ENCODE measurements at regions not wholly inside any gene's neighbourhood (a gene's known extent, or its start where the extent isn't known, plus 50 kb on each side); places are given as distances from the start of the nearest gene placed in this dataset.

- Histone ChIP-seq H3K27ac (no peak overlapping the region), H2AFZ (replicated peaks) (peak overlapping the region; percentile 6), H3F3A (ENCODE audit: low read depth) (no peaks in the 10 kb centered on the region), H3K36me3 (no peaks in the 10 kb centered on the region), H3K4me1 (peaks cover 13% of the 10 kb centered on the region), H3K4me3 (no peak overlapping the region), H4K20me1 (ENCODE audit: low read depth) (no peaks in the 10 kb centered on the region), H3K4me2 (no peak overlapping the region), H3K79me2 (ENCODE audit: low read depth) (no peaks in the 10 kb centered on the region), H3K9ac (no peak overlapping the region), H3K27me3 (no peaks in the 10 kb centered on the region), H3K9me3 (ENCODE audit: low read depth) (no peaks in the 10 kb centered on the region)
- H3K4me1 Mint-ChIP-seq = peaks cover 9% of the 10 kb centered on the region
- no peak overlapping the region for H3K4me3 Mint-ChIP-seq
- no peaks in the 10 kb centered on the region for H3K9me3 Mint-ChIP-seq
- H3K36me3 Mint-ChIP-seq = no peaks in the 10 kb centered on the region
- no peak for DNase-seq (ENCODE audit: low spot score)
- no peak for TF ChIP-seq EZH2 (IDR thresholded peaks at IDR 0.05)
- no peak overlapping the region for H3K27ac Mint-ChIP-seq
- peaks cover 3% of the 10 kb centered on the region for H3K27me3 Mint-ChIP-seq (ENCODE audit: insufficient read depth, low read depth)
Observed at GRCh38 chr1:56145581-56145980, 433.8 kb downstream of the PLPP3 start.

DNA sequence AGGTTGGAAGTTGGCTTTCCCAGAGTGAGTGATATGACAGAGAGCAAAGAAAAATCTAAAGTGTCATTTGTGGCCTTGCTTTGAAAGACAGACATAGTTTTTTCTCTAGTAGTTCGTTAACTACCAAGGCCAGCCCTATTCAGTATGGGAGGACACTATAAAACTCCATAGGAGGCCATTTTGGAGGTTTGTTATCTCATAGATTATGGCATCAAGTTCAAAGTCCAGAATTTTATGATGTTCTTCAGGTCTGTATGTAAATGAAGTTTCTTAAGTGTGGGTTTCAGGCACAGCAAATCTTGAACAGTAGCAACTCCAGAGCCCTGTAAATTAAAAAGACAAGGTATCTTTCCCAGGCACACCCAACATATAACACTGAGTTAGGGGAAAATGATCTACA is 437.1 kb downstream of the PLPP3 start:
- Histone ChIP-seq H4K20me1 (ENCODE audit: low read depth) (no peaks in the 10 kb centered on the region), H2AFZ (replicated peaks) (no peak overlapping the region), H3K79me2 (ENCODE audit: low read depth) (no peaks in the 10 kb centered on the region), H3K9ac (no peak overlapping the region), H3K4me1 (peaks cover 13% of the 10 kb centered on the region), H3F3A (ENCODE audit: low read depth) (no peaks in the 10 kb centered on the region), H3K9me3 (ENCODE audit: low read depth) (no peaks in the 10 kb centered on the region), H3K27me3 (no peaks in the 10 kb centered on the region), H3K36me3 (no peaks in the 10 kb centered on the region), H3K4me3 (no peak overlapping the region), H3K4me2 (no peak overlapping the region), H3K27ac (no peak overlapping the region)
- Mint-ChIP-seq H3K4me1 (peaks cover 9% of the 10 kb centered on the region), H3K9me3 (no peaks in the 10 kb centered on the region), H3K4me3 (no peak overlapping the region), H3K27ac (no peak overlapping the region), H3K36me3 (no peaks in the 10 kb centered on the region), H3K27me3 (ENCODE audit: insufficient read depth, low read depth) (peaks cover 3% of the 10 kb centered on the region)
- TF ChIP-seq CTCF (IDR thresholded peaks at IDR 0.05) (no peak), EZH2phosphoT487 (IDR thresholded peaks at IDR 0.05) (no peak), EZH2 (IDR thresholded peaks at IDR 0.05) (no peak)
- no peak for DNase-seq (ENCODE audit: low spot score)

- Histone ChIP-seq H3K4me2 (no peak overlapping the region), H3K36me3 (no peaks in the 10 kb centered on the region), H3F3A (ENCODE audit: low read depth) (no peaks in the 10 kb centered on the region), H3K4me1 (peaks cover 13% of the 10 kb centered on the region), H4K20me1 (ENCODE audit: low read depth) (no peaks in the 10 kb centered on the region), H3K27ac (no peak overlapping the region), H3K9me3 (ENCODE audit: low read depth) (no peaks in the 10 kb centered on the region), H2AFZ (replicated peaks) (peak overlapping the region; percentile 74), H3K9ac (no peak overlapping the region), H3K27me3 (no peaks in the 10 kb centered on the region), H3K79me2 (ENCODE audit: low read depth) (no peaks in the 10 kb centered on the region), H3K4me3 (no peak overlapping the region)
- Mint-ChIP-seq H3K36me3 (no peaks in the 10 kb centered on the region), H3K27me3 (ENCODE audit: insufficient read depth, low read depth) (peaks cover 3% of the 10 kb centered on the region), H3K27ac (no peak overlapping the region), H3K4me3 (no peak overlapping the region), H3K9me3 (no peaks in the 10 kb centered on the region), H3K4me1 (peaks cover 9% of the 10 kb centered on the region)
- TF ChIP-seq EZH2 (IDR thresholded peaks at IDR 0.05) (no peak), EZH2phosphoT487 (IDR thresholded peaks at IDR 0.05) (no peak), CTCF (IDR thresholded peaks at IDR 0.05) (no peak)
- DNase-seq (ENCODE audit: low spot score) = no peak
Observed at GRCh38 chr1:56139836-56140235, 439.5 kb downstream of the PLPP3 start.

GRCh38 chr1:56137521-56138505 is 441.6 kb downstream of the PLPP3 start:
- peaks cover 2% of the 10 kb centered on the region for H3K4me1 Mint-ChIP-seq
- no peak for DNase-seq (ENCODE audit: low spot score)
- Histone ChIP-seq H3K4me2 (no peak overlapping the region), H3K36me3 (no peaks in the 10 kb centered on the region), H2AFZ (replicated peaks) (no peak overlapping the region), H3K9ac (no peak overlapping the region), H4K20me1 (ENCODE audit: low read depth) (no peaks in the 10 kb centered on the region), H3F3A (ENCODE audit: low read depth) (no peaks in the 10 kb centered on the region), H3K4me3 (no peak overlapping the region), H3K9me3 (ENCODE audit: low read depth) (no peaks in the 10 kb centered on the region), H3K27me3 (no peaks in the 10 kb centered on the region), H3K4me1 (peaks cover 6% of the 10 kb centered on the region), H3K79me2 (ENCODE audit: low read depth) (no peaks in the 10 kb centered on the region), H3K27ac (no peak overlapping the region)
- no peak overlapping the region for H3K4me3 Mint-ChIP-seq
- H3K27ac Mint-ChIP-seq = no peak overlapping the region
- H3K27me3 Mint-ChIP-seq (ENCODE audit: insufficient read depth, low read depth) = peaks cover 3% of the 10 kb centered on the region
- TF ChIP-seq EZH2phosphoT487 (IDR thresholded peaks at IDR 0.05) = no peak
- TF ChIP-seq EZH2 (IDR thresholded peaks at IDR 0.05) = no peak
- TF ChIP-seq CTCF (IDR thresholded peaks at IDR 0.05) = no peak
- H3K9me3 Mint-ChIP-seq = no peaks in the 10 kb centered on the region
- no peaks in the 10 kb centered on the region for H3K36me3 Mint-ChIP-seq

Measured in neural progenitor cell (in vitro differentiated cells).